ENCODE measurements at regions not wholly inside any gene's neighbourhood (a gene's known extent, or its start where the extent isn't known, plus 50 kb on each side); places are given as distances from the start of the nearest gene placed in this dataset.
"Not testable (repeated sequence)": the region's sequence is repeated elsewhere in the genome, so short reads cannot be mapped to it uniquely, and the experiment has no call there.

GRCh38 chr2:61617610-61618009, 79.5 kb upstream of the XPO1 start:
- TF ChIP-seq CTCF (conservative IDR thresholded peaks at IDR 0.05; ENCODE audit: low read depth, low read length) = no peak
- no peak overlapping the region for H3K4me3 ChIP-seq (ENCODE audit: low read depth, low read length)
- no peak for DNase-seq (ENCODE audit: low read depth)

DNA sequence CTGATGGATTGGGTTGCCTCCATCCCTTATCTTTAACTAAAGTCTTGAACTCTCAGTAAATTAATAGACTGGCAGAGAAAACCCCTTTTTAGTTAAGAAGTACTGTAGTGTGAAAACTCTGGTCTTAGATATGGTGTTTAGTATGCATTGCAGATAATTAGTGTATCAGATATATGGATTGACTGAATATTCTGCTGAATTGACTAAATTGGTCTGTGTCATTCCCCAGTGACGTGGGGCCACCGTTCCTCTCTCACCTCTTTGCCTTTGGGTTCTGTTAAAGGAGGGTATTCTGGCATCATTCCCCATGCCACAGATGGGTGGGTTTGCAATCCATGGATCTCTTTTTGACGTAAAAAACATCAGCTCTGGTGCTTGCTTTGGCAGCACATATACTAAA, 67.1 kb upstream of the XPO1 start:
- H3K4me3 ChIP-seq (ENCODE audit: low read depth, low read length) = no peak overlapping the region
- no peak for DNase-seq (ENCODE audit: low read depth)
- TF ChIP-seq CTCF (conservative IDR thresholded peaks at IDR 0.05; ENCODE audit: low read depth, low read length) = no peak

DNA sequence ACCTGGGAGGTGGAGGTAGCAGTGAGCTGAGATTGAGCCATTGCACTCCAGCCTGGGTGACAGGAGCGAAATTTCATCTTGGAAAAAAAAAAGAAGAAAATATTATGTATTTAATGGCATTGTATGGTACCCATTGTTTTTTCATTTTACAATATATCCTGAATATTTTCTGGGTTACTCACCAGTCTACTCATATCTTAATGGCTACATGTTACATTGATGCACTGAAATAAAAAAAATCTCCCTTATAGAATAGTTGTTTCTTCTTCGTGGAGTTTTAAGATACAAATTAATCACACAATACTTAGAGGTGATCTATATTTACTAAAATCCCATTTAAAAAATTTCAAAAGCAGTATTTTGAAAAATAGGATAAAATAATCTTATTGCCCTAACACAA, 66.3 kb upstream of the XPO1 start:
- no peak for DNase-seq (ENCODE audit: low read depth)
- no peak overlapping the region for H3K4me3 ChIP-seq (ENCODE audit: low read depth, low read length)
- TF ChIP-seq CTCF (conservative IDR thresholded peaks at IDR 0.05; ENCODE audit: low read depth, low read length) = no peak

DNA sequence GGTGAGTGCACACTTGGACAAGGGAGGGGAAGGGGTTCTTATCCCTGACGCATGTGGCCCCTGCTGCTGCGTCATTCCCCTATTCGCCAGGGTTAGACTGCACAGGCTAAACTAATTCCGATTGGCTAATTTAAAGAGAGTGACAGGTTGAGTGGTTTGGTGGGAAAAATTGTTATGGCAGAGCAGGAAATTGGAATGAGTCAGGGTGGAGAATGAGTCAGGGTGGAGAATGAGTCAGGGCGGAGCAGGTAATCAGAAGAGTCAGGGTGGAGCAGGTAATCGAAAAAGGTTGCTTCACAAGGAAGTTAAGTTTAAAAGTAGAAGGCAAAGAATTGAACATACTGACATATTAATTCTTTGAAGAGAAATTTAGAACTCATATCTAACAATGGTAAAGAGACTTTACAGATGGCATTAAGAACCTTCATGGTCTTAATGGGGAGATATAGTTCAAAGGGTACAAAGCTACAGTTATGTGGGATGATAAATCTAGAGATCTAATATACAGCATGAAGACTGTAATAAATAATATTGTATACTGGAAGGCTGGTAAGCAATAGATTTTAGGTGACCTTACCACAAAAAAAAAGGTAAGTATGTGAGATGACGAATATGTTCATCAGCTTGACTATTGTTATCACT, 60.5 kb upstream of the XPO1 start:
- DNase-seq (ENCODE audit: low read depth) = peak; percentile 9
- H3K4me3 ChIP-seq (ENCODE audit: low read depth, low read length) = not testable (repeated sequence)

DNA sequence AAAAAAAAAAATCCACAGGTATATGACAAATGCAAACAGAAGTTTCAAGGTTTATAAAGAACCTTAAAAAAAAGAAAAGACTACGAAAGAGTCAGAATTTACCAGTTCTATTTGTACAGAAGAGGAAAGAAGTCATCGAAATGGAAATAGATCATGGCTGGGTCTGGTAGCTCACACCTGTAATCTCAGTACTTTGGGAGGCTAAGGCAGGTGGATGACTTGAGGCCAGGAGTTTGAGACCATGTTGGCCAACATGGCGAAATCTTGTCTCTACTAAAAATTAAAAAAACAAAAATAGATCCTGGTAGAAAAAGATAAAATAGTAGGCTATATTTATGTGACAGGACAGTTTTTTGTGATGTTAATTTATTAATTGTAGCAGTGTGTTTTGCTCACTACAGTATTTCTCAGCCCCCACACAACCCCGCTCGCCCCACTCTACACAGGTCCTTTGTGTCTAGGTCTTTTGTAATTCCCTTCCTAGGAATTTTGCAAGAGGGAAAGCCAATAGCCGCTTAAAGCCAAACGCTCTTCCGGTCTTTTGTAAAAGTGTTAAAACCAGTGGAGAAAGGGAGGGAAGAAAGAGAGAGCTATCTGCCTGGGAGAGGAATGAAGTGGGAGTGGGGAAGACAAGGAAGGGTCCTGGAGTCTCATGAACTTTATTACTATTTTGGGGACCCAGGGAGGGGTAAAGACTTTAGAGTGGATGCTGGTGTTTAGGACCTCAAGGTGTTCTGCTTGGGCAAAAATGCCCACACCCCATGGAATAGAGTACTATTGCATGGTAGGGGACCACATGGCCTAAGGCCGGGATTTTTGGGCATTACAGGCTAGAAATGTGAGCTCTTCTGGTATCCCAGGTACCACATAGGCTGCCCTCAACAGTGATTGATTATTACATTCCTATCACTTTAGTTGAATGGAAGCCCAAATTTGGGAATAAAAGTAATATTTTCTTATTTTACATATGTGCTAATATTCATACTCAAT, 59.4 kb upstream of the XPO1 start:
- TF ChIP-seq CTCF (conservative IDR thresholded peaks at IDR 0.05; ENCODE audit: low read depth, low read length) = no peak
- DNase-seq (ENCODE audit: low read depth) = no peak

GRCh38 chr2:61594201-61594600, 56.0 kb upstream of the XPO1 start:
- H3K4me3 ChIP-seq (ENCODE audit: low read depth, low read length); DNase-seq (ENCODE audit: low read depth): not testable (repeated sequence)

More for the DNA sequence above, 59.4 kb upstream of the XPO1 start:
- H3K4me3 ChIP-seq (ENCODE audit: low read depth, low read length) = no peak overlapping the region

DNA sequence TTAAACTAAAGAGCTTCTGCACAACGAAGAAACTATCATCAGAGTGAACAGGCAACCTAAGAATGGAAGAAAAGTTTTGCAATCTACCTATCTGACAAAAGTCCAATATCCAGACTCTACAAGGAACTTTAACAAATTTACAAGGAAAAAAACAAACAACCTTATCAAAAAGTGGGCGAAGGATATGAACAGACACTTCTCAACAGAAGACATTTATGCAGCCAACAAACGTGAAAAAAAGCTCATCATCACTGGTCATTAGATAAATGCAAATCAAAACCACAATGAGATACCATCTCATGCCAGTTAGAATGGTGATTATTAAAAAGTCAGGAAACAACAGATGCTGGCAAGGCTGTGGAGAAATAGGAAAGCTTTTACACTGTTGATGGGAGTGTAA, 55.5 kb upstream of the XPO1 start:
- H3K4me3 ChIP-seq (ENCODE audit: low read depth, low read length); DNase-seq (ENCODE audit: low read depth): not testable (repeated sequence)

DNA sequence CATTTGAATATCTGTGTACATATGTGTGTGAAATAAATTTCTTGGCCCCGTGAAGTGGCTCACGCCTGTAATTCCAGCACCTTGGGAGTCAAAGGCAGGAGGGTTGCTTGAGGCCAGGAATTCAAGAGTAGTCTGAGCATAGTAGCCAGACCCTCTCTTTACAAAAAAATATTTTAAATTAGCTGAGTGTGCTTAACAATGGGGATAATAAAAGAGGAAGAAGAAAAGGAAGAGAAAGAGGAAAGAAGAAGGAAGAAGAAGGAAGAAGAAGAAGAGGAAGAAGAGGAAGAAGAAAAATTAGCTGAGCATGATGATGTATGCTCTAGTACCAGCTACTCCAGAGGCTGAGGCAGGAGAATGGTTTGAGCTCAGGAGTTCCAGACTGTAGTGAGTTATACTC, 52.1 kb upstream of the XPO1 start:
- no peak overlapping the region for H3K4me3 ChIP-seq (ENCODE audit: low read depth, low read length)
- DNase-seq (ENCODE audit: low read depth) = no peak
- no peak for TF ChIP-seq CTCF (conservative IDR thresholded peaks at IDR 0.05; ENCODE audit: low read depth, low read length)

Measured in choroid plexus epithelial cell (primary cell).